ENCODE measurements at regions not wholly inside any gene's neighbourhood (a gene's known extent, or its start where the extent isn't known, plus 50 kb on each side); places are given as distances from the start of the nearest gene placed in this dataset.

DNA sequence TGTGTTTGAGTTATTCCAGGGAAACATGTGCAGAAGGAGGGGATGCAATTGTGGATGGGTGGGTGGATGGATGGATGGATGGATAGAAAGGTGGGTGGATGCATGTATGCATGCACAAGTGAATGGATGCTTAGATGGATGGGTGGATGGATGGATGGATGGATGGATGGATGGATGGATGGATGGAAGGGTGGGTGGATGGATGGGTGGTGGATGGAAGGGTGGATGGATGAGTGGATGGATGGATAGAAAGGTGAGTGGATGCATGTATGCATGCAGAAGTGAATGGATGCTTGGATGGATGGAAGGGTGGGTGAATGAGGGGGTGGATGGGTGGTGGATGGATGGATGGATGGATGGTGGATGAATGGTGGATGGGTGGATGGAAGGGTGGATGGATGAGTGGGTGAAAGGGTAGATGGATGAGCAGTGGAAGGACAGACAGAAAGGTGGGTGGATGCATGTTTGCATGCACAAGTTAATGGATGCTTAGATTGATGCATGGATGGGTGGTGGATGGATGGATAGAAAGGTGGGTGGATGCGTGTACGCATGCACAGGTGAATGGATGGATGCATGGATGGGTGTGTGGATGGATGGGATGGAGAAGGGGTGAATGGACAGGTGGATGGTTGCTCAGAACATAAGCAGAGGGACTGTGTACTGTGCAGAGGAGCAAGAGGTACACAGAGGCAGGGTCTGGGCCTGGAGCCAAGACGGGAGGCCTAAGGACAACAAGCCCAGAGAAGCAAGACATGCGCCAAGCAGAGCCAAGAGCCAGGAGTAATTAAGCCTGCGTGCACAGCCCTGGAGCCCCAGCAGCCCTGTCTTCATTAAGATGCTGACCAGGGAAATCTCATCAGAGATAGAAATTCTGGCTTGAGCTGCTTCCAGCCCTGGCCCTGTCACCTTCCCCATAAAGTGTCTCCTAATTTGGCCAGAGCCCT, 84.6 kb upstream of the PPP1R26 start:
- peaks cover 4% of the 10 kb centered on the region for H3K9me3 ChIP-seq
- H3K27me3 ChIP-seq: no peaks in the 10 kb centered on the region

DNA sequence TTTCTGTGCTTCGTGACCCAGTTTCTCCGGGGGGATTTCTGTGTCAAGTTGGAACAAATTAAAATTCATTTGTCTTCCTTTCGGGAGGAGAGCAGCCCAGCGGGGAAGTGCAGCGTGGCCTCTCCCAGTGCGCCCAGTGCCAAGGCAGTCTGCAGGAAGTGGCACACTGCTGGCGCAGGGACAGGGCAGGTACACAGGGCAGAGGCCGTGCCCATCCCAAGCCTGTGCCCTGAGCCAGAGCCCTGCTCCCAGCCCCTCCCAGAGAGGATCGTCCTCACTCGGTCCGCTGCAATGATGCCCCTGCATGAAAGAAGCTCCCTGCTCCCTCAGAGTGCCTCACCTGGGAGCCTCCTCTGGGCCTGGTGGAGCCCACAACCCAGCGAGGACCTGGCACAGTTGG, 82.4 kb upstream of the PPP1R26 start:
- H3K36me3 ChIP-seq: no peaks in the 10 kb centered on the region
- no peaks in the 10 kb centered on the region for H3K27me3 ChIP-seq
- TF ChIP-seq POLR2AphosphoS5 (IDR thresholded peaks at IDR 0.05; ENCODE audit: insufficient read depth in 1 of 2, low read depth in 1 of 2) (no peak), POLR2A (IDR thresholded peaks at IDR 0.05) (no peak)
- TF ChIP-seq, protein P1, sequence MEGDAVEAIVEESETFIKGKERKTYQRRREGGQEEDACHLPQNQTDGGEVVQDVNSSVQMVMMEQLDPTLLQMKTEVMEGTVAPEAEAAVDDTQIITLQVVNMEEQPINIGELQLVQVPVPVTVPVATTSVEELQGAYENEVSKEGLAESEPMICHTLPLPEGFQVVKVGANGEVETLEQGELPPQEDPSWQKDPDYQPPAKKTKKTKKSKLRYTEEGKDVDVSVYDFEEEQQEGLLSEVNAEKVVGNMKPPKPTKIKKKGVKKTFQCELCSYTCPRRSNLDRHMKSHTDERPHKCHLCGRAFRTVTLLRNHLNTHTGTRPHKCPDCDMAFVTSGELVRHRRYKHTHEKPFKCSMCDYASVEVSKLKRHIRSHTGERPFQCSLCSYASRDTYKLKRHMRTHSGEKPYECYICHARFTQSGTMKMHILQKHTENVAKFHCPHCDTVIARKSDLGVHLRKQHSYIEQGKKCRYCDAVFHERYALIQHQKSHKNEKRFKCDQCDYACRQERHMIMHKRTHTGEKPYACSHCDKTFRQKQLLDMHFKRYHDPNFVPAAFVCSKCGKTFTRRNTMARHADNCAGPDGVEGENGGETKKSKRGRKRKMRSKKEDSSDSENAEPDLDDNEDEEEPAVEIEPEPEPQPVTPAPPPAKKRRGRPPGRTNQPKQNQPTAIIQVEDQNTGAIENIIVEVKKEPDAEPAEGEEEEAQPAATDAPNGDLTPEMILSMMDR (IDR thresholded peaks at IDR 0.05): no peak
- intact Hi-C loops (cut with DNase I): no loop called here
- no peaks in the 10 kb centered on the region for H3K4me1 ChIP-seq
- no peak for DNase-seq (ENCODE audit: extremely low spot score in 2 of 2)
- H3K27ac ChIP-seq: no peak overlapping the region
- no peak overlapping the region for H3K4me3 ChIP-seq
- peaks cover 4% of the 10 kb centered on the region for H3K9me3 ChIP-seq

More for the DNA sequence above, 84.6 kb upstream of the PPP1R26 start:
- H3K27ac ChIP-seq: no peak overlapping the region
- H3K4me3 ChIP-seq: no peak overlapping the region
- H3K4me1 ChIP-seq: no peaks in the 10 kb centered on the region
- intact Hi-C loops (cut with DNase I): no loop called here
- DNase-seq (ENCODE audit: extremely low spot score in 2 of 2): no peak
- TF ChIP-seq POLR2A (IDR thresholded peaks at IDR 0.05): no peak
- no peak for TF ChIP-seq POLR2AphosphoS5 (IDR thresholded peaks at IDR 0.05; ENCODE audit: insufficient read depth in 1 of 2, low read depth in 1 of 2)
- TF ChIP-seq, protein P1 (IDR thresholded peaks at IDR 0.05): no peak
- no peaks in the 10 kb centered on the region for H3K36me3 ChIP-seq

DNA sequence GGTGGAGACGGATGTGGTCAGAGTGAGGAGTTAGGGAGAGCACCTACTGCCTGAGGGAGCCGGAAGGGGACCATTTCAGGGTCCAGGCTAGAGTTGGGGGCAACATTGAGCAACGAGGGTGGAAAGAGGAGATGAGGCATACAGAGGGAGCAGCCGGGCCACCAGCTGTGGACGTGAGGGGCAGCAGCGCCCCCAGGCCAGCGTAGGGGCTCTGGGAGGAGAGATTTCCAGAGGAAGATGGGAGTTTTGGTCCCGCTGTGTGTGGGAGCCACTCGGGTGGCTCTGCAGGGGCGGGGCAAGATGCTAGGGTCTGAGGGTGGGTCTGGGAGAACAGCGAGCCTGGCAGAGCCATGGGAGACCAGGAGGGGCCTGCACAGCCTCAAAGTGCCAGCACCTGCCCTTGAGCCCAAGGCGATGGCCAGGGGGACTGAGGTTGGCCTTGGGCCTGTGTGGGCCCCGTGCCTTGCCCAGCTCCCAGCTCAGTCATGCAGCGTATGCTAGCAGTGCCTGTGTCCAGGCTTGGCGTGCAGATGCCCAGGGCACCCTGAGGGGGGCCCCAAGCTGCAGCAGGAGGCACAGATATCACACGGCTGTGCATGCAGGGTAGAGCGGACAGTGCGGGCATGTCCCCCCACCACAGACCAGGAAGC, 80.5 kb upstream of the PPP1R26 start:
- TF ChIP-seq POLR2AphosphoS5 (IDR thresholded peaks at IDR 0.05; ENCODE audit: insufficient read depth in 1 of 2, low read depth in 1 of 2) (no peak), POLR2A (IDR thresholded peaks at IDR 0.05) (no peak)
- TF ChIP-seq, protein P1 (IDR thresholded peaks at IDR 0.05): no peak
- Histone ChIP-seq H3K36me3 (no peaks in the 10 kb centered on the region), H3K4me1 (no peaks in the 10 kb centered on the region), H3K4me3 (no peak overlapping the region), H3K27ac (no peak overlapping the region), H3K9me3 (peaks cover 4% of the 10 kb centered on the region), H3K27me3 (no peaks in the 10 kb centered on the region)
- intact Hi-C loops (cut with DNase I): no loop called here
- DNase-seq (ENCODE audit: extremely low spot score in 2 of 2): no peak

DNA sequence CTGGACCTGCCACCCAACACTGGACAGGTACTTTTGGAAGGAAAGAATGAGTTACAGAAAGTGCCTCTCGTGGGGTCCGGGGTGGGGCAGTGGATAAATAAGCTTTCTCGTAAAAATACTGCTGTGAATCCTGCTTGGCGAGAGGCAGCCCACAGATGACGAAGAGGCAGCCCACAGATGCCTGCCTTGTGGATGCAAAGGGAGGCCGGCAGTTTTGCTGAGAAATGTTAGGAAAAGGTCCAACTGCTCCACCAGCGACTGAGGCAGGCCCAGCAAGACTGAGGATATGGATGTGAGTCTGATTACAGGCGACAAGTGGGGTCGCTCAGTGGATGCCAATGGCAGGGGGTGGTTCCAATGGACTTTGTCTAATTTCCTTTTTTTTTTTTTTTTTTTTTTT, 79.1 kb upstream of the PPP1R26 start:
- no peak overlapping the region for H3K4me3 ChIP-seq

More for the DNA sequence above, 79.1 kb upstream of the PPP1R26 start:
- H3K36me3 ChIP-seq: no peaks in the 10 kb centered on the region
- no peak for TF ChIP-seq POLR2AphosphoS5 (IDR thresholded peaks at IDR 0.05; ENCODE audit: insufficient read depth in 1 of 2, low read depth in 1 of 2)
- TF ChIP-seq, protein P1 (IDR thresholded peaks at IDR 0.05): no peak
- TF ChIP-seq POLR2A (IDR thresholded peaks at IDR 0.05): no peak
- no peaks in the 10 kb centered on the region for H3K27me3 ChIP-seq
- no peak overlapping the region for H3K27ac ChIP-seq
- no peak for DNase-seq (ENCODE audit: extremely low spot score in 2 of 2)
- H3K9me3 ChIP-seq: peaks cover 4% of the 10 kb centered on the region
- no peaks in the 10 kb centered on the region for H3K4me1 ChIP-seq
- intact Hi-C loops (cut with DNase I): loop anchor here (10.0 kb wide), 1 partner anchor 606 kb away; no protein-coding TSS in a partner anchor

All from vagina (tissue), 2 donors.